Tibial nerve (tissue), 4 donors: ENCODE measurements at regions not wholly inside any gene's neighbourhood (a gene's known extent, or its start where the extent isn't known, plus 50 kb on each side); places are given as distances from the start of the nearest gene placed in this dataset.

ENCODE experiments used
- EP300 ChIP-seq, 2 donors: sonication (generic); formaldehyde crosslinking; IDR thresholded peaks; one replicate each; pipeline ENCODE4 v1.6.1; 2017; ENCODE audit warnings: antibody characterized with exemption in 2 of 2, mild to moderate bottlenecking in 1 of 2
- POLR2A ChIP-seq, 2 donors: fragments of 450-650 bp; IDR thresholded peaks; one replicate each; pipeline ENCODE4 v1.6.1; 2017; ENCODE audit warnings: antibody characterized with exemption in 2 of 2, mild to moderate bottlenecking in 2 of 2, moderate library complexity in 2 of 2
- TF ChIP-seq, protein P1 (sequence below), 5 experiments: fragments of 200-600 bp in 3 of 5; fragments of 450-650 bp in 2 of 5; sonication (generic) in 3 of 5; IDR thresholded peaks; one replicate each; pipeline ENCODE4 v1.5.1; 2016 to 2019; ENCODE audit warnings: antibody characterized with exemption in 5 of 5, mild to moderate bottlenecking in 3 of 5, moderate library complexity in 2 of 5

DNA sequence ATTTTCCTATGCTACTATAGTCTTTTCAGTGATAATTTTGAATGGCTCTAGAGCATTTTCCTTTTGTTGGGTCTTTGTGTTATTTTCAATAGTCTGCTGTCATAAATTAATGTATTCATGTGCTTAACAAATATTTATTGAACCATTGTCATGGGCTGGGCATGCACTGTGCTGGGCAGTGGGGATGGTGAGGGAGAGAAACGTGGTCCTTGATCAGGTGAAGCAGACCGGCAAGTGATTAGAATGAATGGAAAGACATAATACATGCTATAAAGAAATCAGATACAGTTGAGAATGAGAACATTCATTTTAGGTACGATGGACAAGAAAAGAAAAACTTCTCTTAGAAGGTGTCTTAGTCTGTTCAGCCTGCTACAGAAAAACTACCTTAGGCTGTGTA, 66.1 kb downstream of the KIF4B start:
- no peak for TF ChIP-seq POLR2A (IDR thresholded peaks at IDR 0.05)
- TF ChIP-seq, protein P1, sequence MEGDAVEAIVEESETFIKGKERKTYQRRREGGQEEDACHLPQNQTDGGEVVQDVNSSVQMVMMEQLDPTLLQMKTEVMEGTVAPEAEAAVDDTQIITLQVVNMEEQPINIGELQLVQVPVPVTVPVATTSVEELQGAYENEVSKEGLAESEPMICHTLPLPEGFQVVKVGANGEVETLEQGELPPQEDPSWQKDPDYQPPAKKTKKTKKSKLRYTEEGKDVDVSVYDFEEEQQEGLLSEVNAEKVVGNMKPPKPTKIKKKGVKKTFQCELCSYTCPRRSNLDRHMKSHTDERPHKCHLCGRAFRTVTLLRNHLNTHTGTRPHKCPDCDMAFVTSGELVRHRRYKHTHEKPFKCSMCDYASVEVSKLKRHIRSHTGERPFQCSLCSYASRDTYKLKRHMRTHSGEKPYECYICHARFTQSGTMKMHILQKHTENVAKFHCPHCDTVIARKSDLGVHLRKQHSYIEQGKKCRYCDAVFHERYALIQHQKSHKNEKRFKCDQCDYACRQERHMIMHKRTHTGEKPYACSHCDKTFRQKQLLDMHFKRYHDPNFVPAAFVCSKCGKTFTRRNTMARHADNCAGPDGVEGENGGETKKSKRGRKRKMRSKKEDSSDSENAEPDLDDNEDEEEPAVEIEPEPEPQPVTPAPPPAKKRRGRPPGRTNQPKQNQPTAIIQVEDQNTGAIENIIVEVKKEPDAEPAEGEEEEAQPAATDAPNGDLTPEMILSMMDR (IDR thresholded peaks at IDR 0.05): no peak
- TF ChIP-seq EP300 (IDR thresholded peaks at IDR 0.05): no peak
